Hepatocyte (in vitro differentiated cells): ENCODE measurements at regions not wholly inside any gene's neighbourhood (a gene's known extent, or its start where the extent isn't known, plus 50 kb on each side); places are given as distances from the start of the nearest gene placed in this dataset.

Experiments
- DNase-seq: peaks from one replicate; pipeline ENCODE4 v3.0.0-alpha.2; 2016; ENCODE audit warnings: low spot score
- H2AFZ ChIP-seq: fragments of 200-600 bp; sonication (generic); 2 replicates; pipeline ENCODE4 v1.6.0; 2016; ENCODE audit warnings: antibody characterized with exemption, mild to moderate bottlenecking
- H3K27ac ChIP-seq: fragments of 200-600 bp; sonication (generic); 2 replicates; pipeline ENCODE4 v1.5.1; 2016; ENCODE audit warnings: mild to moderate bottlenecking
- H3K27me3 ChIP-seq: fragments of 200-600 bp; sonication (generic); 2 replicates; pipeline ENCODE4 v1.6.1; 2016
- H3K36me3 ChIP-seq: fragments of 200-600 bp; sonication (generic); replicated peaks from 2 replicates; pipeline ENCODE4 v1.5.1; 2016; ENCODE audit warnings: low read depth; ENCODE audit not compliant: insufficient read depth
- H3K4me1 ChIP-seq: fragments of 200-600 bp; sonication (generic); 2 replicates; pipeline ENCODE4 v1.5.1; 2016; ENCODE audit warnings: mild to moderate bottlenecking, moderate library complexity; ENCODE audit not compliant: insufficient read depth
- H3K4me2 ChIP-seq: fragments of 200-600 bp; sonication (generic); 2 replicates; pipeline ENCODE4 v1.6.0; 2016
- H3K4me3 ChIP-seq: fragments of 200-600 bp; sonication (generic); 2 replicates; pipeline ENCODE4 v1.5.1; 2016; ENCODE audit warnings: mild to moderate bottlenecking
- H3K79me2 ChIP-seq: fragments of 200-600 bp; sonication (generic); 2 replicates; pipeline ENCODE4 v1.6.0; 2017; ENCODE audit warnings: mild to moderate bottlenecking
- H3K9me2 ChIP-seq: fragments of 200-600 bp; sonication (generic); replicated peaks from 2 replicates; pipeline ENCODE4 v1.6.0; 2017; ENCODE audit warnings: mild to moderate bottlenecking; ENCODE audit not compliant: insufficient read depth
- H3K9me3 ChIP-seq: fragments of 200-600 bp; sonication (generic); 2 replicates; pipeline ENCODE4 v1.5.1; 2016; ENCODE audit warnings: low read depth, mild to moderate bottlenecking
- H4K20me1 ChIP-seq: fragments of 200-600 bp; sonication (generic); 2 replicates; pipeline ENCODE4 v1.6.0; 2016; ENCODE audit warnings: mild to moderate bottlenecking; ENCODE audit not compliant: insufficient read depth, poor library complexity, severe bottlenecking
- CTCF ChIP-seq: fragments of 200-600 bp; sonication (generic); IDR thresholded peaks from 2 replicates; pipeline ENCODE4 v1.5.1; 2016; ENCODE audit warnings: antibody characterized with exemption, mild to moderate bottlenecking; ENCODE audit not compliant: poor library complexity
- EZH2 ChIP-seq: fragments of 200-600 bp; sonication (generic); IDR thresholded peaks from 2 replicates; pipeline ENCODE4 v1.6.1; 2016; ENCODE audit warnings: antibody characterized with exemption, mild to moderate bottlenecking, borderline replicate concordance
- EZH2phosphoT487 ChIP-seq: fragments of 200-600 bp; sonication (generic); IDR thresholded peaks from one replicate; pipeline ENCODE4 v1.6.1; 2018; ENCODE audit warnings: antibody characterized with exemption, mild to moderate bottlenecking, low read depth, moderate library complexity; ENCODE audit not compliant: unreplicated experiment, severe bottlenecking
- WGBS: methylation state at CpG from one replicate; pipeline ENCODE4 v1.1.6; 2016; ENCODE audit warnings: low lambda C conversion rate; ENCODE audit errors: missing lambda C conversion rate; 5-methylcytosine and 5-hydroxymethylcytosine counted together

GRCh38 chr13:110010404-110011138, 224.2 kb upstream of the IRS2 start:
- Histone ChIP-seq H2AFZ (no peak overlapping the region), H4K20me1 (no peaks in the 10 kb centered on the region), H3K9me2 (no peaks in the 10 kb centered on the region), H3K36me3 (no peaks in the 10 kb centered on the region), H3K79me2 (no peaks in the 10 kb centered on the region), H3K4me3 (no peak overlapping the region), H3K27me3 (no peaks in the 10 kb centered on the region), H3K27ac (peak overlapping the region; percentile 79), H3K9me3 (no peaks in the 10 kb centered on the region), H3K4me2 (peak overlapping the region; percentile 28), H3K4me1 (peaks cover 28% of the 10 kb centered on the region)
- DNase-seq = no peak
- TF ChIP-seq EZH2phosphoT487 (no peak), CTCF (no peak), EZH2 (no peak)
- WGBS = 53% methylated on average over 5 of the region's 5 CpGs

DNA sequence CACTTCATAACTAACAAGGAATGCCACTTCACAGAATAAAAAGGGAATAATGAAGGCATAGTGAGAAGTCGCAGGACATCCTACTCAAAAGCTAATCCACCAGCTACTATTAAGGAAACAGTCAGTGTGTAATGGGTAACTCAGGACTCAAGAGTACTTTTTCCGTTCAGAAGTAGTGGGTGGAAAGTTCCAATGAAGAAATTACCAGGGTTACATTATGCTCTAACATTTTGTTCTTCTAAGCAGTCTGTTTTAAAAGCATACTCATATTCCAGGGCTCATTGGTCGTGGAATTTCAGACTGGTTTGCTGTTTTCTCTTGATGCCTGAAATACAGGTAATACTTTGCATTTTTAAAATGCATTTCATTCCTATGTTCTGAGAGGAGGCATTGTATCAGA, 222.4 kb upstream of the IRS2 start:
- DNase-seq = no peak

DNA sequence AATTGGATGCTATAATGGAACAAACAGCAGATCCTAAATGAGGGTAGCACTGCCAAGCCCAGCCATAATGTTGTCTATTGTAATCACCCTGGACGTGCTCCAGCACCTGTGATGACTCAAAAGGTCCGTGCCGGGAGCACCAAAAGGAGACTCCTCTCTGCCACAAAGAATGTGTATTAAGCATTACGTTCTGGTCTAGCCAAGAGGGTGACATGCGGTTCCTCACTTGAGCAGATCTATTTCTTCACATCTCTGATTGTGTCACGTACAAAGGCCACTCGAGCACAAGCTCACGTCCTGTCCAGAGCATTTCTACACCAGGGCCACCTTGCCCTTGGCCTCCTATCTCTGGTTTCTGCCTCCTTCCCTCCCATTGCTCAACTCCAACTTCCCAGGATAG, 219.9 kb upstream of the IRS2 start:
- TF ChIP-seq CTCF (no peak), EZH2phosphoT487 (no peak), EZH2 (no peak)
- Histone ChIP-seq H3K36me3 (no peaks in the 10 kb centered on the region), H3K79me2 (no peaks in the 10 kb centered on the region), H3K4me2 (no peak overlapping the region), H3K9me3 (no peaks in the 10 kb centered on the region), H2AFZ (no peak overlapping the region), H3K27ac (no peak overlapping the region), H3K4me1 (peaks cover 10% of the 10 kb centered on the region), H3K4me3 (no peak overlapping the region), H3K27me3 (no peaks in the 10 kb centered on the region), H3K9me2 (no peaks in the 10 kb centered on the region), H4K20me1 (no peaks in the 10 kb centered on the region)
- 91% methylated on average over 8 of the region's 8 CpGs for WGBS
- DNase-seq = no peak

More for the DNA sequence above, 222.4 kb upstream of the IRS2 start:
- Histone ChIP-seq H3K4me3 (no peak overlapping the region), H3K79me2 (no peaks in the 10 kb centered on the region), H3K9me2 (no peaks in the 10 kb centered on the region), H2AFZ (no peak overlapping the region), H3K4me2 (no peak overlapping the region), H4K20me1 (no peaks in the 10 kb centered on the region), H3K27ac (no peak overlapping the region), H3K9me3 (no peaks in the 10 kb centered on the region), H3K36me3 (no peaks in the 10 kb centered on the region), H3K27me3 (no peaks in the 10 kb centered on the region), H3K4me1 (peaks cover 28% of the 10 kb centered on the region)
- TF ChIP-seq EZH2 (no peak), EZH2phosphoT487 (no peak), CTCF (no peak)
- WGBS = 81% methylated on average over 3 of the region's 3 CpGs

DNA sequence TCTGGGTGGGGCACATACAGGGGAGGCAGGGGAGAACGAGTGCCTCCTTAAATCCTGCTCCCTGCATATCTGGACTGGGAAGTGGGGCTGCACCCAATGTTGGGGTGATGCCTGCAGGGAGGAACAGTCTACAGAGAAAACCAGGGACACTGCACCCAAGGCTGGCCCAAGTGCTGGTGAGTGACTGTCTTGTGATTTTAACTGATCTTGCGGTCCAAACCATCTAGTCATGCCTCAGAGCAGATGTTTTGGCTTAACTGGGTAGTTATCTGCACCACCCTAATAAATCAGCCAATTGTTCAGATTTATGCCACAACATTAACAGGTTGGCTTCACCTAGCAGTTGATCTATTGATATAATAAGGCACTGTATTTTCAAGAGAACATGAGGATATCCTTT, 219.2 kb upstream of the IRS2 start:
- Histone ChIP-seq H2AFZ (no peak overlapping the region), H3K9me2 (no peaks in the 10 kb centered on the region), H3K36me3 (no peaks in the 10 kb centered on the region), H3K27me3 (no peaks in the 10 kb centered on the region), H3K9me3 (no peaks in the 10 kb centered on the region), H3K4me2 (no peak overlapping the region), H3K4me1 (peaks cover 3% of the 10 kb centered on the region), H3K4me3 (no peak overlapping the region), H3K79me2 (no peaks in the 10 kb centered on the region), H4K20me1 (no peaks in the 10 kb centered on the region), H3K27ac (no peak overlapping the region)
- no peak for DNase-seq
- TF ChIP-seq EZH2 = no peak
- 89% methylated on average over 2 of the region's 2 CpGs for WGBS
